Endothelial cell of umbilical vein (primary cell): ENCODE measurements at regions not wholly inside any gene's neighbourhood (a gene's known extent, or its start where the extent isn't known, plus 50 kb on each side); places are given as distances from the start of the nearest gene placed in this dataset.

Experiments
- CTCF ChIP-seq, 2 donors: IDR thresholded peaks; 1 replicate in 1 of 2; 2 replicates in 1 of 2; pipeline ENCODE4 v1.5.1; 2011; ENCODE audit warnings: low read length in 2 of 2, mild to moderate bottlenecking in 2 of 2, moderate library complexity in 2 of 2, control low read depth in 1 of 2, inconsistent platforms in 1 of 2, low read depth in 1 of 2; ENCODE audit not compliant: insufficient read depth in 1 of 2; ENCODE audit errors: extremely low read depth in 1 of 2
- EZH2 ChIP-seq: IDR thresholded peaks from 2 replicates; pipeline ENCODE4 v1.6.1; 2012; ENCODE audit warnings: borderline replicate concordance, low read depth, mild to moderate bottlenecking, moderate library complexity, low read length, inconsistent platforms; ENCODE audit not compliant: severe bottlenecking
- GATA2 ChIP-seq: IDR thresholded peaks from 2 replicates; pipeline ENCODE4 v1.7.0; 2011; ENCODE audit warnings: low read depth, mild to moderate bottlenecking, moderate library complexity, mixed read lengths, low read length; ENCODE audit not compliant: insufficient read length, insufficient read depth
- MAX ChIP-seq: IDR thresholded peaks from 2 replicates; pipeline ENCODE4 v1.6.1; 2011; ENCODE audit not compliant: insufficient read depth, insufficient read length
- MYC ChIP-seq: IDR thresholded peaks from one replicate; pipeline ENCODE4 v1.6.1; 2011; ENCODE audit warnings: mild to moderate bottlenecking, low read depth, low read length
- POLR2A ChIP-seq: IDR thresholded peaks from 2 replicates; pipeline ENCODE4 v1.6.1; 2012; ENCODE audit warnings: low read depth, mild to moderate bottlenecking, control low read depth, low read length
- POLR2AphosphoS5 ChIP-seq: IDR thresholded peaks from 2 replicates; pipeline ENCODE4 v1.6.1; 2012; ENCODE audit warnings: low read depth, mild to moderate bottlenecking, control low read depth, low read length, moderate library complexity; ENCODE audit not compliant: insufficient read depth

GRCh38 chr3:18544146-18544545, 119.0 kb upstream of the SATB1 start:
- TF ChIP-seq POLR2A (no peak), CTCF (IDR thresholded peaks at IDR 0.05; ENCODE audit: extremely low read depth in 1 of 2, insufficient read depth in 1 of 2, low read depth in 1 of 2, low read length in 2 of 2) (no peak), MAX (no peak), MYC (no peak), POLR2AphosphoS5 (no peak), EZH2 (no peak), GATA2 (no peak)
